Skeletal muscle tissue (tissue), 3 donors: ENCODE measurements at regions not wholly inside any gene's neighbourhood (a gene's known extent, or its start where the extent isn't known, plus 50 kb on each side); places are given as distances from the start of the nearest gene placed in this dataset.

ENCODE experiments used
- H3K27ac ChIP-seq: one replicate; pipeline ENCODE4 v1.7.0; 2013; ENCODE audit warnings: mild to moderate bottlenecking, low read depth, low read length, inconsistent platforms
- H3K27me3 ChIP-seq, 3 donors: one replicate each; pipeline ENCODE4 v1.7.0; 2013; ENCODE audit warnings: low read length in 3 of 3; ENCODE audit not compliant: control insufficient read depth in 3 of 3, insufficient read depth in 3 of 3
- H3K36me3 ChIP-seq, 3 donors: one replicate each; pipeline ENCODE4 v1.7.0; 2013; ENCODE audit warnings: low read length in 3 of 3; ENCODE audit not compliant: control insufficient read depth in 3 of 3, insufficient read depth in 3 of 3
- H3K4me1 ChIP-seq, 3 donors: one replicate each; pipeline ENCODE4 v1.7.0; 2013; ENCODE audit warnings: low read length in 3 of 3, mild to moderate bottlenecking in 3 of 3; ENCODE audit not compliant: control insufficient read depth in 3 of 3, insufficient read depth in 3 of 3
- H3K4me3 ChIP-seq, 3 donors: one replicate each; pipeline ENCODE4 v1.7.0; 2013; ENCODE audit warnings: low read length in 3 of 3
- H3K9ac ChIP-seq, 3 donors: one replicate each; pipeline ENCODE4 v1.7.0; 2013; ENCODE audit warnings: low read length in 3 of 3, mild to moderate bottlenecking in 3 of 3, moderate library complexity in 2 of 3, low read depth in 1 of 3
- H3K9me3 ChIP-seq, 3 donors: one replicate each; pipeline ENCODE4 v1.7.0; 2013; ENCODE audit warnings: low read length in 3 of 3; ENCODE audit not compliant: control insufficient read depth in 3 of 3
- donor health status: Osteomylitis.

DNA sequence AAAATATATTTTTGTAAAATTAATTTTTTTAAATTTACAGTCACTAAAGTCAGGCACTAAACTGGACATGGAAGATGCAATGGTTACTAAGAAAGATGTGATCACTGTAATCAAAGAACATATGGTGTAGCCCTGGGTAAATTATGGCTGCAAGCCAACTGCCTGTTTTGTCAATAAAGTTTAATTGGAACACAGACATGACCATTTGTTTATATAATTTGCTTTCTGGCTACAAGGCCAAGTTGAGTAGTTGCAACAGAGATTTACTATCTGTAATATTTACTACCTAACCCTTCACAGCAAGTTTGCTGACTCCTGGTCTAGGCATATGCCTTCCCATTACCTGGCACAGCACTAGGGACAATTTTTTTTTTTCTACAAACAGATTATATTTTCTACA lies 448.9 kb downstream of the ADRA2A start:
- H3K4me3 ChIP-seq, result no peak overlapping the region
- H3K27me3 ChIP-seq, result no peaks in the 10 kb centered on the region
- H3K9ac ChIP-seq, result no peak overlapping the region
- no peaks in the 10 kb centered on the region for H3K4me1 ChIP-seq
- H3K9me3 ChIP-seq, result no peaks in the 10 kb centered on the region
- no peak overlapping the region for H3K27ac ChIP-seq
- no peaks in the 10 kb centered on the region for H3K36me3 ChIP-seq

- Histone ChIP-seq H3K27ac (no peak overlapping the region), H3K4me1 (no peaks in the 10 kb centered on the region), H3K9me3 (no peaks in the 10 kb centered on the region), H3K27me3 (no peaks in the 10 kb centered on the region), H3K36me3 (no peaks in the 10 kb centered on the region), H3K4me3 (no peak overlapping the region), H3K9ac (no peak overlapping the region)
These were observed 454.9 kb downstream of the ADRA2A start for GRCh38 chr10:111531690-111532089.

- no peaks in the 10 kb centered on the region for H3K9me3 ChIP-seq
- no peak overlapping the region for H3K9ac ChIP-seq
- no peak overlapping the region for H3K27ac ChIP-seq
- no peak overlapping the region for H3K4me3 ChIP-seq
- H3K36me3 ChIP-seq, result no peaks in the 10 kb centered on the region
- no peaks in the 10 kb centered on the region for H3K4me1 ChIP-seq
- H3K27me3 ChIP-seq, result no peaks in the 10 kb centered on the region
These were observed 455.3 kb downstream of the ADRA2A start for GRCh38 chr10:111532139-111532538.

- Histone ChIP-seq H3K27me3 (no peaks in the 10 kb centered on the region), H3K9ac (no peak overlapping the region), H3K27ac (no peak overlapping the region), H3K36me3 (no peaks in the 10 kb centered on the region), H3K9me3 (no peaks in the 10 kb centered on the region), H3K4me3 (no peak overlapping the region), H3K4me1 (no peaks in the 10 kb centered on the region)
These were observed 462.4 kb downstream of the ADRA2A start for GRCh38 chr10:111539246-111539645.

- Histone ChIP-seq H3K4me3 (no peak overlapping the region), H3K4me1 (no peaks in the 10 kb centered on the region)
These were observed 467.0 kb downstream of the ADRA2A start for GRCh38 chr10:111543854-111544253.

DNA sequence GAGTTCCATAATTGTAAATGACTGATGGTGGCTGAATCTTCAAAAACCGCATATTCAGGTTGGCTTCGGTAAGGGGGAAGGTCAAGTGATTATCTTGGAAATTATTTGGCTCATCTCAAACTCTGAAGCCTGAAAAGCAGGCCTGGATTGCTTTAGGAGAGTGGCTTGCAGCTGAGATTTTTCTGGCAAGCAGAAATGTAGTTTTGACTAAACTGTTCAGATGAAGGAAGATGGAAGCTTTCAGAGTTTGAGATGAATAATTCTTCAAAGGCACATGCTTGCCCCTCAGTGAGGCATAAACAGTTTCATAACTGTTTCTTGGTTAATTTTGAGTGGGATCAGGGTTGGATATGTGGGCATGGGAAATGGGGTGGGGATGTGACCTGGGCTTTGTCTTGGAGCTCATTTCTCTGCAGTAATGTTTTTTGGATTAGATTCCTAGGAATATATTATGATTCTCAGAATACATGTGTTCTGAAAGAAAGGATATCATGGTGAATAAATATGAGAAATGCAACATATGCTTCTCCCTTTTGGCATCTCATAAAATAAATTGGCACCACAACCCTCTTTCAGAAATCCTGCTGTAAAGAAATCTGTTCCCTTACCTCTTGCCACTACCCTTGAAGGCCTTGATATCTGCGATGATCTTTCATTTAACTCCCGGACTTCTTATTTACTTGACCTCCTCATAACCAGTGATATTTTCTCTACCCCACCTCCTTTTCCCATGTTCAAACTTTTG lies 469.2 kb downstream of the ADRA2A start:
- H3K27me3 ChIP-seq, result no peaks in the 10 kb centered on the region
- H3K9me3 ChIP-seq, result no peaks in the 10 kb centered on the region

More at GRCh38 chr10:111543854-111544253, 467.0 kb downstream of the ADRA2A start:
- Histone ChIP-seq H3K9ac (no peak overlapping the region), H3K27ac (no peak overlapping the region), H3K36me3 (no peaks in the 10 kb centered on the region), H3K27me3 (no peaks in the 10 kb centered on the region), H3K9me3 (no peaks in the 10 kb centered on the region)

GRCh38 chr10:111548084-111548726 lies 471.4 kb downstream of the ADRA2A start:
- Histone ChIP-seq H3K4me3 (no peak overlapping the region), H3K4me1 (no peaks in the 10 kb centered on the region), H3K9ac (no peak overlapping the region), H3K27me3 (no peaks in the 10 kb centered on the region), H3K9me3 (no peaks in the 10 kb centered on the region), H3K36me3 (no peaks in the 10 kb centered on the region), H3K27ac (no peak overlapping the region)

More for the DNA sequence above, 469.2 kb downstream of the ADRA2A start:
- Histone ChIP-seq H3K4me3 (no peak overlapping the region), H3K27ac (no peak overlapping the region), H3K36me3 (no peaks in the 10 kb centered on the region), H3K9ac (no peak overlapping the region), H3K4me1 (no peaks in the 10 kb centered on the region)

DNA sequence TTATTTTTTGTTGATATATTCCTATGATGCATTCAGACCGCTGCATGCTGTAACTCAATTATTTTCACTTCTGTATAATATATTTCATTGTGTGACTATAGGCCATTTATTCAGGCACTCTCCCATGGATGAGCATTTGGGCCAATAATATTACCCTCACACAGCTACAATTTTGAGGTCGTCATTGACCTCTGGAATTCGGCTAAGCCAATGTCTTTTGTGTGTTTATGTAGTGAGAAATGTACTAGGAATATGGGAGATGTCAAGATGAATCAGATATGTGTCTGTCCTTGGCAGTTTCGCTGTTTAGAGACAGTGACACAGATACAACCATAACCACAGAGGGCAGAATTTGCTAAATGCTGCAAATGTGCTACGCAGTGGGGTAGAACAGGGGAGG lies 474.2 kb downstream of the ADRA2A start:
- Histone ChIP-seq H3K27me3 (no peaks in the 10 kb centered on the region), H3K9ac (no peak overlapping the region), H3K36me3 (no peaks in the 10 kb centered on the region), H3K4me1 (no peaks in the 10 kb centered on the region), H3K27ac (no peak overlapping the region), H3K4me3 (no peak overlapping the region), H3K9me3 (no peaks in the 10 kb centered on the region)

GRCh38 chr10:111556666-111557065 lies 479.8 kb downstream of the ADRA2A start:
- no peak overlapping the region for H3K27ac ChIP-seq
- H3K36me3 ChIP-seq, result no peaks in the 10 kb centered on the region
- no peaks in the 10 kb centered on the region for H3K27me3 ChIP-seq

DNA sequence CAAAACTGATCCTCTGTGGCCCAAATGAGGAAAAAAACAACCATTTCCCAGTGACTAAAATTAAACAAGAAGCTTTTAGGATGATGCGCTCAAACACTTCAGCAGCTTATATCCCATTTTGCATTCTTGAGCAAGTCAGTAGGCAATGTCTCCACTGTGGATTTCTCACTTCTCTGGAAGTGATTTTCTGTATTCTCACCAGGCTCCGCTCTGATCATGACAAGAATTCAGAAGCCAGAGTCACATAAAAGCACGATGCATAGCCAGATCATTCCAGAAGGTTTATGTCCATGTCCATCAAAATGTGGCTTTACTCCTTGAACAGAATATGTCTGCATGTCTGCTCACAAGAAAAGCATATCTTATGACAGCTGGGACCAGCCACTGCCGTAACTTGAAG lies 481.4 kb downstream of the ADRA2A start:
- H3K27ac ChIP-seq, result no peak overlapping the region
- H3K9ac ChIP-seq, result no peak overlapping the region
- no peak overlapping the region for H3K4me3 ChIP-seq
- no peaks in the 10 kb centered on the region for H3K4me1 ChIP-seq
- H3K36me3 ChIP-seq, result no peaks in the 10 kb centered on the region
- no peaks in the 10 kb centered on the region for H3K27me3 ChIP-seq
- no peaks in the 10 kb centered on the region for H3K9me3 ChIP-seq

More at GRCh38 chr10:111556666-111557065, 479.8 kb downstream of the ADRA2A start:
- no peaks in the 10 kb centered on the region for H3K4me1 ChIP-seq
- H3K9me3 ChIP-seq, result no peaks in the 10 kb centered on the region
- no peak overlapping the region for H3K4me3 ChIP-seq
- H3K9ac ChIP-seq, result no peak overlapping the region
